WTC11 (cell line): ENCODE measurements at regions not wholly inside any gene's neighbourhood (a gene's known extent, or its start where the extent isn't known, plus 50 kb on each side); places are given as distances from the start of the nearest gene placed in this dataset.

Source experiments
- ELF4 ChIP-seq: sonication (generic); formaldehyde crosslinking; IDR thresholded peaks from 2 replicates; pipeline ENCODE4 v1.8.1; 2022; ENCODE audit warnings: low read depth, mild to moderate bottlenecking, moderate library complexity, missing genetic modification reagents
- TF ChIP-seq, protein P1 (sequence below): sonication (generic); formaldehyde crosslinking; IDR thresholded peaks from 2 replicates; pipeline ENCODE4 v1.8.1; 2023; ENCODE audit warnings: mild to moderate bottlenecking, missing genetic modification reagents
- TF ChIP-seq, protein P2 (sequence below): fragments of 200-600 bp; IDR thresholded peaks from 2 replicates; pipeline ENCODE4 v1.8.0; 2022; ENCODE audit warnings: antibody characterized with exemption
- TF ChIP-seq, protein P3 (sequence below): sonication (generic); formaldehyde crosslinking; IDR thresholded peaks from 2 replicates; pipeline ENCODE4 v1.8.0; 2022; ENCODE audit warnings: mild to moderate bottlenecking, missing genetic modification reagents
- TF ChIP-seq, protein P4 (sequence below): sonication (generic); formaldehyde crosslinking; IDR thresholded peaks from 2 replicates; pipeline ENCODE4 v1.8.0; 2022; ENCODE audit warnings: mild to moderate bottlenecking, missing genetic modification reagents

DNA sequence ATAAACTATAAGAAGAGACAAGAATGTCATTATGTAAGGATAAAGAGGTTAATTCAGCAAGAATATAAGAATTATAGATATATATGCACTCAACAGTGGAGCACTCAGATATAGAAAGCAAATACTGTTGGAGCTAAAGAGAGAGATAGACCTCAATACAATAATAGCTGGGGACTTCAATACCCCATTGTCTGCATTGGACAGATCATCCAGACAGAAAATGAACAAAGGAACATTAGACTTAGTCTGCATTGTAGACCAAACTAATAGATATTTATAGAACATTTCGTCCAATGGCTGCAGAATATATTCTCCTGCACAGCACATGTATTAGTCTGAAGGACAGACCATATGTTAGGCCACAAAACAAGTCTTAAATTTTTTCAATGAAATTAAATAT lies 777.1 kb downstream of the CDH18 start:
- no peak for TF ChIP-seq ELF4
- TF ChIP-seq, protein P1, sequence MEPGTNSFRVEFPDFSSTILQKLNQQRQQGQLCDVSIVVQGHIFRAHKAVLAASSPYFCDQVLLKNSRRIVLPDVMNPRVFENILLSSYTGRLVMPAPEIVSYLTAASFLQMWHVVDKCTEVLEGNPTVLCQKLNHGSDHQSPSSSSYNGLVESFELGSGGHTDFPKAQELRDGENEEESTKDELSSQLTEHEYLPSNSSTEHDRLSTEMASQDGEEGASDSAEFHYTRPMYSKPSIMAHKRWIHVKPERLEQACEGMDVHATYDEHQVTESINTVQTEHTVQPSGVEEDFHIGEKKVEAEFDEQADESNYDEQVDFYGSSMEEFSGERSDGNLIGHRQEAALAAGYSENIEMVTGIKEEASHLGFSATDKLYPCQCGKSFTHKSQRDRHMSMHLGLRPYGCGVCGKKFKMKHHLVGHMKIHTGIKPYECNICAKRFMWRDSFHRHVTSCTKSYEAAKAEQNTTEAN (CRISPR knock-in tag): no peak
- TF ChIP-seq, protein P2, sequence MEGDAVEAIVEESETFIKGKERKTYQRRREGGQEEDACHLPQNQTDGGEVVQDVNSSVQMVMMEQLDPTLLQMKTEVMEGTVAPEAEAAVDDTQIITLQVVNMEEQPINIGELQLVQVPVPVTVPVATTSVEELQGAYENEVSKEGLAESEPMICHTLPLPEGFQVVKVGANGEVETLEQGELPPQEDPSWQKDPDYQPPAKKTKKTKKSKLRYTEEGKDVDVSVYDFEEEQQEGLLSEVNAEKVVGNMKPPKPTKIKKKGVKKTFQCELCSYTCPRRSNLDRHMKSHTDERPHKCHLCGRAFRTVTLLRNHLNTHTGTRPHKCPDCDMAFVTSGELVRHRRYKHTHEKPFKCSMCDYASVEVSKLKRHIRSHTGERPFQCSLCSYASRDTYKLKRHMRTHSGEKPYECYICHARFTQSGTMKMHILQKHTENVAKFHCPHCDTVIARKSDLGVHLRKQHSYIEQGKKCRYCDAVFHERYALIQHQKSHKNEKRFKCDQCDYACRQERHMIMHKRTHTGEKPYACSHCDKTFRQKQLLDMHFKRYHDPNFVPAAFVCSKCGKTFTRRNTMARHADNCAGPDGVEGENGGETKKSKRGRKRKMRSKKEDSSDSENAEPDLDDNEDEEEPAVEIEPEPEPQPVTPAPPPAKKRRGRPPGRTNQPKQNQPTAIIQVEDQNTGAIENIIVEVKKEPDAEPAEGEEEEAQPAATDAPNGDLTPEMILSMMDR: no peak
- TF ChIP-seq, protein P3, sequence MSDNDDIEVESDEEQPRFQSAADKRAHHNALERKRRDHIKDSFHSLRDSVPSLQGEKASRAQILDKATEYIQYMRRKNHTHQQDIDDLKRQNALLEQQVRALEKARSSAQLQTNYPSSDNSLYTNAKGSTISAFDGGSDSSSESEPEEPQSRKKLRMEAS (CRISPR knock-in tag): no peak
- TF ChIP-seq, protein P4, sequence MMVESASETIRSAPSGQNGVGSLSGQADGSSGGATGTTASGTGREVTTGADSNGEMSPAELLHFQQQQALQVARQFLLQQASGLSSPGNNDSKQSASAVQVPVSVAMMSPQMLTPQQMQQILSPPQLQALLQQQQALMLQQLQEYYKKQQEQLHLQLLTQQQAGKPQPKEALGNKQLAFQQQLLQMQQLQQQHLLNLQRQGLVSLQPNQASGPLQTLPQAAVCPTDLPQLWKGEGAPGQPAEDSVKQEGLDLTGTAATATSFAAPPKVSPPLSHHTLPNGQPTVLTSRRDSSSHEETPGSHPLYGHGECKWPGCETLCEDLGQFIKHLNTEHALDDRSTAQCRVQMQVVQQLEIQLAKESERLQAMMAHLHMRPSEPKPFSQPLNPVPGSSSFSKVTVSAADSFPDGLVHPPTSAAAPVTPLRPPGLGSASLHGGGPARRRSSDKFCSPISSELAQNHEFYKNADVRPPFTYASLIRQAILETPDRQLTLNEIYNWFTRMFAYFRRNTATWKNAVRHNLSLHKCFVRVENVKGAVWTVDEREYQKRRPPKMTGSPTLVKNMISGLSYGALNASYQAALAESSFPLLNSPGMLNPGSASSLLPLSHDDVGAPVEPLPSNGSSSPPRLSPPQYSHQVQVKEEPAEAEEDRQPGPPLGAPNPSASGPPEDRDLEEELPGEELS (CRISPR knock-in tag): no peak
